ENCODE measurements at regions not wholly inside any gene's neighbourhood (a gene's known extent, or its start where the extent isn't known, plus 50 kb on each side); places are given as distances from the start of the nearest gene placed in this dataset.

DNA sequence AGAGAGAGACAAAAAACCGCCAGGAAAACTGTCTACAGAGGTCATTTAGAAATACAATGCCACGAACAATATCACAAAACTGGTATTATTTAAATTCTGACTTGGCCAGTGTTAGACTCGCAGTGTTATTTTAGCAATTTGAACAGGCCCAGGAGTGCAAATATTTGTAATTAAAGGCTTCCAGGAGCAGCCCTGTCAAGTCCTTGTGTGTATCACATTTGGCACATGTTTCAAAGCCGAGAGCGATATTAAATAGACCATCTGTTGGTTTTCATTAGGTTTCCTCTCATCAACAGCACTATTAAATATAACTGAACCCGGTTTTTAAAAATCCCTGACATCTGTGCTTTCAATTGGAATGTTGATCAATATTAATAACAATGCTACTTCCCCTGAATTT lies 656.9 kb downstream of the TSN start:
- no peak for DNase-seq (ENCODE audit: extremely low spot score, unreplicated experiment)
- peaks cover 9% of the 10 kb centered on the region for H3K9me3 Mint-ChIP-seq (ENCODE audit: unreplicated experiment)
- H3K27ac Mint-ChIP-seq (ENCODE audit: unreplicated experiment) = no peak overlapping the region
- TF ChIP-seq, protein P1, sequence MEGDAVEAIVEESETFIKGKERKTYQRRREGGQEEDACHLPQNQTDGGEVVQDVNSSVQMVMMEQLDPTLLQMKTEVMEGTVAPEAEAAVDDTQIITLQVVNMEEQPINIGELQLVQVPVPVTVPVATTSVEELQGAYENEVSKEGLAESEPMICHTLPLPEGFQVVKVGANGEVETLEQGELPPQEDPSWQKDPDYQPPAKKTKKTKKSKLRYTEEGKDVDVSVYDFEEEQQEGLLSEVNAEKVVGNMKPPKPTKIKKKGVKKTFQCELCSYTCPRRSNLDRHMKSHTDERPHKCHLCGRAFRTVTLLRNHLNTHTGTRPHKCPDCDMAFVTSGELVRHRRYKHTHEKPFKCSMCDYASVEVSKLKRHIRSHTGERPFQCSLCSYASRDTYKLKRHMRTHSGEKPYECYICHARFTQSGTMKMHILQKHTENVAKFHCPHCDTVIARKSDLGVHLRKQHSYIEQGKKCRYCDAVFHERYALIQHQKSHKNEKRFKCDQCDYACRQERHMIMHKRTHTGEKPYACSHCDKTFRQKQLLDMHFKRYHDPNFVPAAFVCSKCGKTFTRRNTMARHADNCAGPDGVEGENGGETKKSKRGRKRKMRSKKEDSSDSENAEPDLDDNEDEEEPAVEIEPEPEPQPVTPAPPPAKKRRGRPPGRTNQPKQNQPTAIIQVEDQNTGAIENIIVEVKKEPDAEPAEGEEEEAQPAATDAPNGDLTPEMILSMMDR (IDR thresholded peaks at IDR 0.05) = no peak
- no peak overlapping the region for H3K4me3 Mint-ChIP-seq (ENCODE audit: unreplicated experiment)
- H3K36me3 Mint-ChIP-seq (ENCODE audit: unreplicated experiment) = no peaks in the 10 kb centered on the region
- H3K27me3 Mint-ChIP-seq (ENCODE audit: unreplicated experiment) = no peaks in the 10 kb centered on the region
- no peaks in the 10 kb centered on the region for H3K4me1 Mint-ChIP-seq (ENCODE audit: unreplicated experiment)

DNA sequence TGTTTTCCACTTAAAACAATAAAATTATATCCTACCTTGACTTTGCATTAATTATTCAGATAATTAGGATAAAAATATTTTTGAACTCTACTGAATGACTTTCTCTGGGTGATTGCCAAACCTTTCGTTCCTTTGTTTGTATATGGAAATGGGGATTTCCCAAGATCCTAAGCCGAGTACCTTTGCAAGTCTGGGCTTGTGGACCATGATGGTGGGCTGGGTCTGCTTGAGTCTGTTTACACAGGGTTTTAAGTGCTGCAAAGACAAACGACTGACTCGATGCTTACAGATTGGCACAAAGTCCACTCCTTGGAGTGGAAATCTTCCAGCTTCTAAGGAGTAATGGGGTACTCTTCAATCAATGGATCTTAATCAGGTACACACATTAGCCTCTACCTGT lies 659.5 kb downstream of the TSN start:
- no peaks in the 10 kb centered on the region for H3K4me1 Mint-ChIP-seq (ENCODE audit: unreplicated experiment)
- H3K36me3 Mint-ChIP-seq (ENCODE audit: unreplicated experiment) = no peaks in the 10 kb centered on the region
- no peak for DNase-seq (ENCODE audit: extremely low spot score, unreplicated experiment)
- no peaks in the 10 kb centered on the region for H3K27me3 Mint-ChIP-seq (ENCODE audit: unreplicated experiment)
- H3K4me3 Mint-ChIP-seq (ENCODE audit: unreplicated experiment) = no peak overlapping the region
- no peak overlapping the region for H3K27ac Mint-ChIP-seq (ENCODE audit: unreplicated experiment)
- TF ChIP-seq, protein P1 (IDR thresholded peaks at IDR 0.05) = no peak
- H3K9me3 Mint-ChIP-seq (ENCODE audit: unreplicated experiment) = peaks cover 9% of the 10 kb centered on the region

DNA sequence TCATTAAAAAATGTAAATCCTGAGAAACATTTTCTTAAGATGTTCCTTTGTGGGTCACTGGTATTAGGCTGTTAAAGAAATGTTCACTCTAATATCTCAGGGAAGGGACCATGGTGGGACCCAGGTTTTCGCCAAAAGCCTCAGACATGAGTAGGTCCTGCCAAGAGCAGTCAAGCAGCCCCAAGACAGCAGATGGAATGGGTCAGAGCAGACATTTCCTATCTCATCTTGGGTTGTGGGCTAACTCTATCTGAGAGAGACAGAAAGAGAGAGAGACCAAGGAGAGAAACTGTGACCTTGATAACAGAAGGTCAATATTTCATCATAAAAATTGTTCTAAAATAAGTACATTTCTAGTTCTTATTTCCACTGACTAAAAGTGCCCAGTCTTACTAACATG lies 661.7 kb downstream of the TSN start:
- TF ChIP-seq, protein P1 (IDR thresholded peaks at IDR 0.05) = no peak
- DNase-seq (ENCODE audit: extremely low spot score, unreplicated experiment) = no peak
- Mint-ChIP-seq H3K36me3 (ENCODE audit: unreplicated experiment) (no peaks in the 10 kb centered on the region), H3K4me1 (ENCODE audit: unreplicated experiment) (no peaks in the 10 kb centered on the region), H3K27ac (ENCODE audit: unreplicated experiment) (no peak overlapping the region), H3K4me3 (ENCODE audit: unreplicated experiment) (no peak overlapping the region), H3K27me3 (ENCODE audit: unreplicated experiment) (no peaks in the 10 kb centered on the region), H3K9me3 (ENCODE audit: unreplicated experiment) (peaks cover 4% of the 10 kb centered on the region)

DNA sequence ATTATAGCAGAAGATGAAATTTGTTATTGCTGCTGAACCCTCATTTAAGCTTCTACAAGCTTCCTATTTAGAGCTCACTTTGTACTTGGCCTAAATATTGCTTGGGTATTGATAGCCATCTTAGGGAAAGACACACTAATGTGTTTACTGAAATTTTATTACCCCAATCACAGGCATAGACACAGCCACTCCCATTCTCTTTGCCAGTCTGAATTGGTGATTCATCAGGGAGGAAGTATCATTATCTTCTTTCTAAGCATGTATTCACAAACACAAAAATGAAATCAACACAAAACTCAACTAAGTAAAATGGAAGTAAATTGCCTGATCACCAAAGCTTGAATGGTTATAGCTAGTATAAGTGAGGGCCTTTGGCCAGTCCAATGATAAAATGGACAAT lies 666.3 kb downstream of the TSN start:
- no peak overlapping the region for H3K27ac Mint-ChIP-seq (ENCODE audit: unreplicated experiment)
- H3K4me3 Mint-ChIP-seq (ENCODE audit: unreplicated experiment) = no peak overlapping the region
- DNase-seq (ENCODE audit: extremely low spot score, unreplicated experiment) = no peak
- no peaks in the 10 kb centered on the region for H3K4me1 Mint-ChIP-seq (ENCODE audit: unreplicated experiment)
- no peaks in the 10 kb centered on the region for H3K27me3 Mint-ChIP-seq (ENCODE audit: unreplicated experiment)
- no peaks in the 10 kb centered on the region for H3K9me3 Mint-ChIP-seq (ENCODE audit: unreplicated experiment)
- TF ChIP-seq, protein P1 (IDR thresholded peaks at IDR 0.05) = no peak
- no peaks in the 10 kb centered on the region for H3K36me3 Mint-ChIP-seq (ENCODE audit: unreplicated experiment)

DNA sequence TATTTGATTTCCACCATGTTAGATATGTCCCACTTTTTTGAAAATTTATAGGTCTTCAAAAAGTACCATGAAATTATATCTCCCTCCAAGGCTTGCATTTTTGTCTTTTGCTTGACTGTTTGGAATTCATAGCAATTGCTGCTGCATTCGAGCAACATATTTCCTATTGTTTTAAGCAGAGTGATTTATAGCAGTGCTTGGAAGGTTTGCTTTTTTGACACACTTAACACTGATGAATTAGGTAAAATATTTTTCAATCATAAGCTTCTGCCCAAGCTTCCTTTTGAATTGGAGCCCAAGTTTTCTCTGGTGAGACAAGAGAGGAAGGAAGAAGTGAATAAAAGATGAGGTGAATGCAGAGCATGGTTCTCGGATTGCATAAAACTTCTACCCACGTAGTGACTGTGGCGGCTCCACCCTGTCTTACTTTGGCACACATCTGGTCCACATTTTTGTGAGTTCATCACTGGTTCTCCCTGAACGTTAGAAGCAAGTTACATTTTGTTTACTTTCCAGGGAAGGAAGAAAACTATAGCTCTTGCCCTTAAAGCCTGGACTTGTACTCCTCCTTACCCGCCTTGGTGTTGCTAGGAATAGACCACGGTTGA lies 667.0 kb downstream of the TSN start:
- Mint-ChIP-seq H3K36me3 (ENCODE audit: unreplicated experiment) (no peaks in the 10 kb centered on the region), H3K4me3 (ENCODE audit: unreplicated experiment) (no peak overlapping the region), H3K27ac (ENCODE audit: unreplicated experiment) (no peak overlapping the region), H3K27me3 (ENCODE audit: unreplicated experiment) (no peaks in the 10 kb centered on the region), H3K4me1 (ENCODE audit: unreplicated experiment) (no peaks in the 10 kb centered on the region), H3K9me3 (ENCODE audit: unreplicated experiment) (no peaks in the 10 kb centered on the region)
- DNase-seq (ENCODE audit: extremely low spot score, unreplicated experiment) = no peak
- TF ChIP-seq, protein P1 (IDR thresholded peaks at IDR 0.05) = no peak

Data from osteocyte (in vitro differentiated cells).